WERI-Rb-1 (cell line): ENCODE measurements at regions not wholly inside any gene's neighbourhood (a gene's known extent, or its start where the extent isn't known, plus 50 kb on each side); places are given as distances from the start of the nearest gene placed in this dataset.

Experiments used
- DNase-seq: peaks from one replicate; pipeline ENCODE4 v3.0.0-alpha.2; 2020
- H3K27ac ChIP-seq: fragments of 250-450 bp; sonication (Bioruptor Pico); 2 replicates; pipeline ENCODE4 v1.5.1; 2020; ENCODE audit warnings: mild to moderate bottlenecking, moderate library complexity
- H3K27me3 ChIP-seq: fragments of 250-450 bp; sonication (Bioruptor Pico); 2 replicates; pipeline ENCODE4 v1.5.1; 2021; ENCODE audit warnings: mild to moderate bottlenecking, low read depth, moderate library complexity; ENCODE audit not compliant: insufficient read depth, severe bottlenecking
- H3K36me3 ChIP-seq: fragments of 250-450 bp; sonication (Bioruptor Pico); 2 replicates; pipeline ENCODE4 v1.5.1; 2020; ENCODE audit warnings: mild to moderate bottlenecking, moderate library complexity
- H3K4me3 ChIP-seq: 2 replicates; pipeline ENCODE4 v1.5.1; 2011; ENCODE audit warnings: low read depth, mild to moderate bottlenecking, control low read depth, low read length
- H3K9me3 ChIP-seq: fragments of 250-450 bp; sonication (Bioruptor Pico); 2 replicates; pipeline ENCODE4 v1.5.1; 2021; ENCODE audit warnings: mild to moderate bottlenecking, moderate library complexity; ENCODE audit not compliant: severe bottlenecking
- TF ChIP-seq, protein P1 (sequence below): IDR thresholded peaks from 2 replicates; pipeline ENCODE4 v1.5.1; 2011; ENCODE audit warnings: low read depth, mild to moderate bottlenecking, control low read depth, inconsistent platforms, low read length

DNA sequence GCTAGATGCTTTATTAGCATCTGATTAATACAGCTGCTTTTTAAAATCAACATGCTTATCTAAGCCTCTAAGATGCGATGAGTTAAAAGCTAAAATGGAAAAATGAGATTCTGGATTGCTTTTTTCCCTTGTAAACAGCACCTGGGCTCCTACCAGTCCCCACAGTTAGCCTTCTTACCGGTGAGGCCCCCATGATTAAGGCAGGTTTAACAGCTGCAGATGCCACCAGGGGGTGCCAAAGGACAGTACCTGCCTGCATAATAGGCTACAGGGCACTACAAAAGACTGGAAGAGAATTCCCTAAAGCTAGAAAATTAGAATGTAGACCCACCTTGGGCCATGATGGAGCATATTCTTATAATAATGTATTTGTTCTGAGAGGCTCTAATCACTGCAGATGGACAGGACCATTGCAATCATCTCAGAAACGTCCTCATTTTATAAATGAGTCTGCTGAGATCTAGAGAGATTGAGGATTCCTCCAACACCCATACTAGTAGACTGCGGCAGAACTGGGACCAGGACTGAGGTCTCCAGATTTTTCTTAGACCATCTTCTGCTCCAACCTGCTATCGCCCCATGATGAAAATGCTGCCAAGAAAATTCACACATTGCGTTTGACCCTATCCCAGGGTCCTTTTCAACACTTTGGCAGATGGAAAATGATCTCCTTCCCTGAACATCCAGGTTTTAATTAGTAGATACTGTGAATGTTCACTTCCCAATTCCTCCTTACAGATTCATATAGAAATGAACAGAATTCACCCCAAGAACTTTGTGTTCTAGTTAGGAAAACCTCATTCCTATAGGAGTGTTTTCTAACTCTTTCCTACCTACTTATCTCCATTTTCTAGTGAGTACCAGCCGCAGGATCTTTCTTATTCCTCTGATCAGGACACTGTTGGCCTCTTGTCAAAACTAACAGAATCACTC, 148.8 kb downstream of the RPS12 start:
- Histone ChIP-seq H3K9me3 (no peaks in the 10 kb centered on the region), H3K4me3 (no peak overlapping the region), H3K36me3 (no peaks in the 10 kb centered on the region), H3K27ac (no peak overlapping the region), H3K27me3 (peaks cover 5% of the 10 kb centered on the region)
- TF ChIP-seq, protein P1, sequence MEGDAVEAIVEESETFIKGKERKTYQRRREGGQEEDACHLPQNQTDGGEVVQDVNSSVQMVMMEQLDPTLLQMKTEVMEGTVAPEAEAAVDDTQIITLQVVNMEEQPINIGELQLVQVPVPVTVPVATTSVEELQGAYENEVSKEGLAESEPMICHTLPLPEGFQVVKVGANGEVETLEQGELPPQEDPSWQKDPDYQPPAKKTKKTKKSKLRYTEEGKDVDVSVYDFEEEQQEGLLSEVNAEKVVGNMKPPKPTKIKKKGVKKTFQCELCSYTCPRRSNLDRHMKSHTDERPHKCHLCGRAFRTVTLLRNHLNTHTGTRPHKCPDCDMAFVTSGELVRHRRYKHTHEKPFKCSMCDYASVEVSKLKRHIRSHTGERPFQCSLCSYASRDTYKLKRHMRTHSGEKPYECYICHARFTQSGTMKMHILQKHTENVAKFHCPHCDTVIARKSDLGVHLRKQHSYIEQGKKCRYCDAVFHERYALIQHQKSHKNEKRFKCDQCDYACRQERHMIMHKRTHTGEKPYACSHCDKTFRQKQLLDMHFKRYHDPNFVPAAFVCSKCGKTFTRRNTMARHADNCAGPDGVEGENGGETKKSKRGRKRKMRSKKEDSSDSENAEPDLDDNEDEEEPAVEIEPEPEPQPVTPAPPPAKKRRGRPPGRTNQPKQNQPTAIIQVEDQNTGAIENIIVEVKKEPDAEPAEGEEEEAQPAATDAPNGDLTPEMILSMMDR = peak; percentile 64; the same call in 1 of the 2 replicates
- peak; percentile 78 for DNase-seq

DNA sequence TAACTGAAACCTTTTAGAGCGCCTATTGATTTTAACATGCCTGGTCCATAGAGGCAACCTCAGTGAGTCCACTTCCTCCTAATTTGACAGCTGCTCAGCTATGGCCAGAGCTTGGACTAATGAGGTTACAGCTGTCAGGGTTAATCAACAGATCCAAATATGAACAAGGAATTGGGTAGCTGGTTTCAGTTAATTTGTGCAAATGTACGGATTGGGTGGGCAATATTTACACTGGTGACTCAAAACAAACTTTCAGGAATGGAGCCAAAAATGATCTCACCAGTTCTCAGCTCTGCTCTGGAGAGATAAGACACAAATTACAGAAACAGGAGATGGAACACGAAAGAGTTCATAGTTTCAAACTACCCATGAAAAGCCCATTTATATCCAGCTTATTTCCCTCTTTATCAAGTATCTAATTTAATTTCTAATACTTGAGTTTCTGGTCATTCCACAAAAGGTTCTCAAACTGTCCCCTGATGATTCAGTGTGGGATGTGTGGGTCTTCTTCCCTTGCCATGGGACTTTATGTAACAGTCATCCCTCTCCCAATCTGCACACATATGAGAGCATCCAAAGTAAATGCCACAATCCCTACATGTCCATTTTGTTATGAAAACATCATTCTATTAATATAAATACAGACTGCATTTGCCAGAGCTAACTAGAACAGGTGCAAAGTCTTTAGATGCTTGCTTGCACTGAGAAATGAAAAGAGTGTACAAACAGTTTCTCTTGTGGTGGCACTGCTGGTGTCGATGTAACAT, 149.9 kb downstream of the RPS12 start:
- H3K27ac ChIP-seq = no peak overlapping the region
- no peak for DNase-seq
- TF ChIP-seq, protein P1 = no peak
- H3K36me3 ChIP-seq = no peaks in the 10 kb centered on the region
- no peak overlapping the region for H3K4me3 ChIP-seq
- H3K27me3 ChIP-seq = peaks cover 5% of the 10 kb centered on the region
- no peaks in the 10 kb centered on the region for H3K9me3 ChIP-seq

DNA sequence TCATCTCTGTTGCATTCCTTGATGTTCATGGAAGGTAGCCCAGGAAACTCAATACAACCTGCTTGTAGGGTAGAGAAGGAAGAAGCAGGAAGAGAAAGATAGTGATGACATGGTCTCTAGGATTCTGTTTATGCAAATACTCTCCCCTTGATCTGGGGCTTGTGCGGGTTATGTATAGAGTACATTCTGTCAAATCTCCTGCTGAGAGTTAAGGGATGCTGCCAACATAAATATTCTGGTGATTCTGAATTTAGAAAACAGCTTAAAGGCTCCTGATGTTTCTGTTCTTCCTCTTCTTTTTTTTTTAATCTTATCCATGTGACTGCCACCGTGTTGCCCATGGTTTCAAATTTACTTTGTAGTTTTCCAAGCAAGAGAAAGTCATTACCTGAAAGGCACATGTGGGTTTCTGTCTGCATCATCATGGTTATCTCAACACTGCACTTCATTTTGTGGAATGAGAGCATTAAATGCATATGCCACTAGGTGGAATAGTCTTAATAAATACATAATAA, 150.6 kb downstream of the RPS12 start:
- Histone ChIP-seq H3K27me3 (peaks cover 6% of the 10 kb centered on the region), H3K27ac (no peak overlapping the region), H3K4me3 (no peak overlapping the region), H3K9me3 (no peaks in the 10 kb centered on the region), H3K36me3 (no peaks in the 10 kb centered on the region)
- no peak for DNase-seq
- TF ChIP-seq, protein P1 = no peak

DNA sequence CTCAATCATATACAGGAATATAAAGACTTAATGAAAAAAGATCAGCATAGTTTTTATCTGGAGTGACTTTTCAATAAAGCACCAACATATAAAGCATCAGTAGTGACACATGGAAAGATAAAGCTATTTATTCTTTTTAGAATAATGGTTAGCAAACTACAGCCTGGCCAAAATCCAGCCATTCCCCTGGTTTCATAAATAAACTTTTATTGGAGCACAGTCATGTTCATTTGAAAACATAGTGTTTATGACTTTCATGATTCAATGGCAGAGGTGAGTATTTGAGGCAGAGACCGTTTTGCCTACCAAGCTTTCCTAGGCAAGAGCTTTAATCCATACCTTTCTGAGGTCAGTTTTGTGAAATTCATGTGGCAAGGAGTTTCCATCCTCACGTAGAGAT, 153.5 kb downstream of the RPS12 start:
- no peak overlapping the region for H3K4me3 ChIP-seq
- no peak for DNase-seq
- H3K9me3 ChIP-seq = no peaks in the 10 kb centered on the region
- H3K36me3 ChIP-seq = no peaks in the 10 kb centered on the region
- H3K27ac ChIP-seq = no peak overlapping the region
- TF ChIP-seq, protein P1 = no peak
- H3K27me3 ChIP-seq = peaks cover 10% of the 10 kb centered on the region

DNA sequence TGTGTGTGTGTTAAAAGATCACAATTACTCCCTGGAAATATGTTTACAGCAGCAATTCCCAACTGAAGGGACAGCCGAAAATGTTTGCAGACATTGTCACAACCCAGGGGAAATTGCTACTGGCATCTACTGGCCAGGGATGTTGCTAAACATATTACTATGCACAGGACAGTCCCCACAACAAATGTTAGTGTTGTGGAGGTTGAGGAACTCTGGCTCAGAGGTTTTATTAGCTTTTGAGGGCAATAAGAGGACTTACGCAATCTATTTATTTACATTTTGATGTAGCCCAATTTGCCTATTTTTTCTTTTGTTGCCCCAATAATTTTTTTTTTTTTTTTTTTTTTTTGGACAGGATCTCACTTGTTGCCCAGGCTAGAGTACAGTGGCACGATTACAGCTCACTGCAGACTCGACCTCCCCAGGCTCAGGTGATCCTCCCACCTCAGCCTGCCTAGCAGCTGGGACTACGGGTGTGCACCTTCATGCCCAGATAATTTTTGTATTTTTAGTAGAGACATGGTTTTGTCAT, 154.1 kb downstream of the RPS12 start:
- peaks cover 10% of the 10 kb centered on the region for H3K27me3 ChIP-seq
- H3K36me3 ChIP-seq = no peaks in the 10 kb centered on the region
- no peaks in the 10 kb centered on the region for H3K9me3 ChIP-seq
- no peak overlapping the region for H3K27ac ChIP-seq
- no peak for DNase-seq
- TF ChIP-seq, protein P1 = no peak
- no peak overlapping the region for H3K4me3 ChIP-seq
